Right lung (tissue), 2 donors: ENCODE measurements at regions not wholly inside any gene's neighbourhood (a gene's known extent, or its start where the extent isn't known, plus 50 kb on each side); places are given as distances from the start of the nearest gene placed in this dataset.
"Not testable (repeated sequence)": the region's sequence is repeated elsewhere in the genome, so short reads cannot be mapped to it uniquely, and the experiment has no call there.

Experiments used
- DNase-seq, 2 donors: peaks; one replicate each; pipeline ENCODE4 v3.0.0-alpha.2; 2013

GRCh38 chr10:53432035-53432434 lies 659.5 kb upstream of the MBL2 start:
- DNase-seq: no peak

GRCh38 chr10:53430974-53431373 lies 658.4 kb upstream of the MBL2 start:
- DNase-seq: no peak

- no peak for DNase-seq
Measured at GRCh38 chr10:53430127-53430891, 657.7 kb upstream of the MBL2 start.

GRCh38 chr10:53422223-53422888 lies 649.8 kb upstream of the MBL2 start:
- DNase-seq: no peak

GRCh38 chr10:53412651-53413050 lies 640.1 kb upstream of the MBL2 start:
- DNase-seq: no peak

GRCh38 chr10:53406532-53406931 lies 633.9 kb upstream of the MBL2 start:
- DNase-seq: no peak

- no peak for DNase-seq
Measured at GRCh38 chr10:53403688-53404087, 631.1 kb upstream of the MBL2 start.

GRCh38 chr10:53402594-53402993 lies 630.0 kb upstream of the MBL2 start:
- DNase-seq: no peak

- DNase-seq: no peak
Measured at GRCh38 chr10:53401536-53401935, 629.0 kb upstream of the MBL2 start.

- DNase-seq: no peak
Measured at GRCh38 chr10:53396876-53397275, 624.3 kb upstream of the MBL2 start.

- no peak for DNase-seq
Measured at GRCh38 chr10:53395449-53395848, 622.9 kb upstream of the MBL2 start.

GRCh38 chr10:53387562-53387961 lies 615.0 kb upstream of the MBL2 start:
- DNase-seq: no peak

GRCh38 chr10:53382543-53382942 lies 610.0 kb upstream of the MBL2 start:
- no peak for DNase-seq

GRCh38 chr10:53379956-53380355 lies 607.4 kb upstream of the MBL2 start:
- DNase-seq: no peak

- DNase-seq: no peak
Measured at GRCh38 chr10:53370347-53370746, 597.8 kb upstream of the MBL2 start.

GRCh38 chr10:53361936-53362335 lies 589.4 kb upstream of the MBL2 start:
- no peak for DNase-seq

- DNase-seq: no peak
Measured at GRCh38 chr10:53361281-53361680, 588.7 kb upstream of the MBL2 start.

GRCh38 chr10:53358978-53359377 lies 586.4 kb upstream of the MBL2 start:
- DNase-seq: not testable (repeated sequence)

- DNase-seq: no peak
Measured at GRCh38 chr10:53358536-53358935, 586.0 kb upstream of the MBL2 start.

- no peak for DNase-seq
Measured at GRCh38 chr10:53357587-53357986, 585.0 kb upstream of the MBL2 start.

- DNase-seq: no peak
Measured at GRCh38 chr10:53356616-53357349, 584.2 kb upstream of the MBL2 start.

GRCh38 chr10:53342531-53342930 lies 569.9 kb upstream of the MBL2 start:
- DNase-seq: not testable (repeated sequence)

GRCh38 chr10:53338199-53338598 lies 565.6 kb upstream of the MBL2 start:
- DNase-seq: not testable (repeated sequence)
